WTC11 (cell line): ENCODE measurements at regions not wholly inside any gene's neighbourhood (a gene's known extent, or its start where the extent isn't known, plus 50 kb on each side); places are given as distances from the start of the nearest gene placed in this dataset.

ENCODE experiments used
- ATAC-seq: fragments of 200-7000 bp; cut with Tn5 transposase; 2 replicates; pipeline ENCODE4 v1.10.0; 2021; ENCODE audit warnings: mild to moderate bottlenecking, moderate library complexity
- CTCF ChIA-PET: fragments of 300-600 bp; sonication (Branson Sonifier 250); formaldehyde crosslinking; loops from one replicate; lab custom pipeline; 2021; ENCODE audit warnings: antibody characterized with exemption; lab: Charles Lee
- POLR2A ChIA-PET: fragments of 350-600 bp; sonication (Branson Sonifier 250); formaldehyde crosslinking; loops from one replicate; lab custom pipeline; 2021; ENCODE audit warnings: antibody characterized with exemption; lab: Charles Lee
- DNase-seq: peaks from one replicate; pipeline ENCODE4 v3.0.0; 2021; ENCODE audit warnings: low spot score
- H3K27ac Mint-ChIP-seq: 2 replicates; pipeline ENCODE4 v1.8.0; 2021; ENCODE audit warnings: mixed read lengths
- H3K27me3 Mint-ChIP-seq: 2 replicates; pipeline ENCODE4 v1.8.0; 2021; ENCODE audit warnings: low read depth, mild to moderate bottlenecking, moderate library complexity, mixed read lengths
- H3K36me3 Mint-ChIP-seq: 2 replicates; pipeline ENCODE4 v1.8.0; 2021; ENCODE audit warnings: mixed read lengths
- H3K4me1 Mint-ChIP-seq: 2 replicates; pipeline ENCODE4 v1.8.0; 2022; ENCODE audit warnings: mixed read lengths
- H3K4me3 Mint-ChIP-seq: 2 replicates; pipeline ENCODE4 v1.8.0; 2021; ENCODE audit warnings: mild to moderate bottlenecking, moderate library complexity, mixed read lengths
- H3K9me3 Mint-ChIP-seq: 2 replicates; pipeline ENCODE4 v1.8.0; 2021; ENCODE audit warnings: mixed read lengths
- CBFB ChIP-seq: sonication (generic); formaldehyde crosslinking; IDR thresholded peaks from 2 replicates; pipeline ENCODE4 v1.8.1; 2022; ENCODE audit warnings: mild to moderate bottlenecking, low read depth, missing genetic modification reagents
- ETV6 ChIP-seq: sonication (generic); formaldehyde crosslinking; IDR thresholded peaks from 2 replicates; pipeline ENCODE4 v1.8.1; 2022; ENCODE audit warnings: mild to moderate bottlenecking, missing genetic modification reagents
- FOXJ3 ChIP-seq: sonication (generic); formaldehyde crosslinking; IDR thresholded peaks from 2 replicates; pipeline ENCODE4 v1.9.0; 2021; ENCODE audit warnings: missing genetic modification reagents, mild to moderate bottlenecking, borderline replicate concordance
- HMGXB4 ChIP-seq: sonication (generic); formaldehyde crosslinking; IDR thresholded peaks from 2 replicates; pipeline ENCODE4 v1.8.1; 2023; ENCODE audit warnings: mild to moderate bottlenecking, moderate library complexity, missing genetic modification reagents
- KAT7 ChIP-seq: sonication (generic); formaldehyde crosslinking; IDR thresholded peaks from 2 replicates; pipeline ENCODE4 v1.8.1; 2023; ENCODE audit warnings: missing genetic modification reagents, mild to moderate bottlenecking, borderline replicate concordance
- MAX ChIP-seq: sonication (generic); formaldehyde crosslinking; IDR thresholded peaks from 2 replicates; pipeline ENCODE4 v1.8.0; 2022; ENCODE audit warnings: mild to moderate bottlenecking, missing genetic modification reagents
- NFE2L1 ChIP-seq: sonication (generic); formaldehyde crosslinking; IDR thresholded peaks from 2 replicates; pipeline ENCODE4 v1.8.1; 2023; ENCODE audit warnings: missing genetic modification reagents
- PRDM15 ChIP-seq: sonication (generic); formaldehyde crosslinking; IDR thresholded peaks from 2 replicates; pipeline ENCODE4 v1.8.0; 2022; ENCODE audit warnings: missing genetic modification reagents
- PRRX2 ChIP-seq: fragments of 250-450 bp; sonication (Bioruptor Pico); IDR thresholded peaks from 2 replicates; pipeline ENCODE4 v1.8.0; 2021; ENCODE audit warnings: mild to moderate bottlenecking
- RELA ChIP-seq: sonication (generic); formaldehyde crosslinking; IDR thresholded peaks from 2 replicates; pipeline ENCODE4 v1.8.1; 2022; ENCODE audit warnings: missing genetic modification reagents, mild to moderate bottlenecking, borderline replicate concordance
- RORB ChIP-seq: fragments of 250-450 bp; sonication (Bioruptor Pico); IDR thresholded peaks from 2 replicates; pipeline ENCODE4 v1.9.0; 2021; ENCODE audit warnings: mild to moderate bottlenecking
- SMAD3 ChIP-seq: sonication (generic); formaldehyde crosslinking; IDR thresholded peaks from 2 replicates; pipeline ENCODE4 v1.8.0; 2022; ENCODE audit warnings: missing genetic modification reagents, mild to moderate bottlenecking, borderline replicate concordance
- SMAD4 ChIP-seq: sonication (generic); formaldehyde crosslinking; IDR thresholded peaks from 2 replicates; pipeline ENCODE4 v1.8.0; 2022; ENCODE audit warnings: mild to moderate bottlenecking, missing genetic modification reagents
- SOX15 ChIP-seq: fragments of 250-450 bp; sonication (Bioruptor Pico); IDR thresholded peaks from 2 replicates; pipeline ENCODE4 v1.9.0; 2021; ENCODE audit warnings: mild to moderate bottlenecking
- TP53 ChIP-seq: sonication (generic); formaldehyde crosslinking; IDR thresholded peaks from 2 replicates; pipeline ENCODE4 v1.8.1; 2023; ENCODE audit warnings: mild to moderate bottlenecking, missing genetic modification reagents
- ZBTB43 ChIP-seq: sonication (generic); formaldehyde crosslinking; IDR thresholded peaks from 2 replicates; pipeline ENCODE4 v1.8.1; 2023; ENCODE audit warnings: mild to moderate bottlenecking, missing genetic modification reagents
- ZNF121 ChIP-seq: sonication (generic); formaldehyde crosslinking; IDR thresholded peaks from 2 replicates; pipeline ENCODE4 v1.8.0; 2023; ENCODE audit warnings: missing genetic modification reagents
- ZNF219 ChIP-seq: sonication (generic); formaldehyde crosslinking; IDR thresholded peaks from 2 replicates; pipeline ENCODE4 v1.8.0; 2023; ENCODE audit warnings: missing genetic modification reagents, mild to moderate bottlenecking, borderline replicate concordance
- ZNF232 ChIP-seq: sonication (generic); formaldehyde crosslinking; IDR thresholded peaks from 2 replicates; pipeline ENCODE4 v1.8.0; 2022; ENCODE audit warnings: mild to moderate bottlenecking, missing genetic modification reagents
- ZNF263 ChIP-seq: sonication (generic); formaldehyde crosslinking; IDR thresholded peaks from 2 replicates; pipeline ENCODE4 v1.8.1; 2022; ENCODE audit warnings: low read depth, mild to moderate bottlenecking, moderate library complexity, missing genetic modification reagents
- ZNF317 ChIP-seq: sonication (generic); formaldehyde crosslinking; IDR thresholded peaks from 2 replicates; pipeline ENCODE4 v1.8.1; 2023; ENCODE audit warnings: low read depth, mild to moderate bottlenecking, moderate library complexity, missing genetic modification reagents, borderline replicate concordance
- ZNF416 ChIP-seq: fragments of 250-450 bp; sonication (Bioruptor Pico); IDR thresholded peaks from 2 replicates; pipeline ENCODE4 v1.9.0; 2021; ENCODE audit warnings: mild to moderate bottlenecking, inconsistent platforms
- ZNF512 ChIP-seq: sonication (generic); formaldehyde crosslinking; IDR thresholded peaks from 2 replicates; pipeline ENCODE4 v1.8.1; 2022; ENCODE audit warnings: missing genetic modification reagents, borderline replicate concordance
- ZNF671 ChIP-seq: fragments of 250-450 bp; sonication (Bioruptor Pico); IDR thresholded peaks from 2 replicates; pipeline ENCODE4 v1.8.0; 2021; ENCODE audit warnings: mild to moderate bottlenecking
- ZSCAN18 ChIP-seq: fragments of 250-450 bp; sonication (Bioruptor Pico); IDR thresholded peaks from 2 replicates; pipeline ENCODE4 v2.1.2; 2022; ENCODE audit warnings: mild to moderate bottlenecking, moderate library complexity
- TF ChIP-seq, protein P1 (sequence below): sonication (generic); formaldehyde crosslinking; IDR thresholded peaks from 2 replicates; pipeline ENCODE4 v1.8.0; 2022; ENCODE audit warnings: mild to moderate bottlenecking, missing genetic modification reagents

DNA sequence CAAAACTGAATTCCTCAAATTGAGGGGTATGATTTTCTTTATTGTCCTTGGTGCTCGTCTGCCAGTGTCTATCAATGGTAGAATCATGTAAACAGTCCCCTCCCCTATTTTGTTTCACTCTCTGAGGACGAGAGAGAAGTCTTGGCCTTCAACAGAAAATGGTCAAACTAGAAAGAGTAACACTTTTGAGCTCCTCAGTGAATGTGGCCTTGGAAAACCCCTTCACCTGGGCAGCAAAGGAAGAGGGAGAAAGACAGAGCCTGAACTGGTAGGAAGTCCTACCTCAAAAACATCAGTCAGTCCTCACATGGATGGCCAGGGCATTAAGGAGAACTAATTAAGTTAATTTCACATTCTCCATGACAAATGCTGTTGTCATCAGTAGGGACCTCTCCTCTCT, 86.1 kb upstream of the TOP3B start:
- H3K4me1 Mint-ChIP-seq: no peaks in the 10 kb centered on the region
- H3K27me3 Mint-ChIP-seq: peaks cover 98% of the 10 kb centered on the region
- no peak for ATAC-seq
- ChIA-PET POLR2A (no interaction called here), CTCF (interaction anchor here (0.6 kb wide), 1 partner anchor 8 kb away, joined by 3 read pairs; no protein-coding TSS in a partner anchor)
- H3K36me3 Mint-ChIP-seq: no peaks in the 10 kb centered on the region
- H3K27ac Mint-ChIP-seq: no peak overlapping the region
- H3K4me3 Mint-ChIP-seq: no peak overlapping the region
- no peaks in the 10 kb centered on the region for H3K9me3 Mint-ChIP-seq
- DNase-seq: no peak
- TF ChIP-seq ZNF416 (CRISPR knock-in tag): no peak
- TF ChIP-seq RORB (CRISPR knock-in tag): no peak
- no peak for TF ChIP-seq ZNF232
- TF ChIP-seq ETV6 (CRISPR knock-in tag): no peak
- TF ChIP-seq SOX15 (CRISPR knock-in tag): no peak
- TF ChIP-seq ZNF121 (CRISPR knock-in tag): no peak
- no peak for TF ChIP-seq SMAD4 (CRISPR knock-in tag)
- TF ChIP-seq SMAD3 (CRISPR knock-in tag): no peak
- no peak for TF ChIP-seq PRRX2 (CRISPR knock-in tag)
- TF ChIP-seq TP53 (CRISPR knock-in tag): no peak
- TF ChIP-seq ZNF263 (CRISPR knock-in tag): no peak
- TF ChIP-seq FOXJ3 (CRISPR knock-in tag): no peak
- no peak for TF ChIP-seq ZNF219 (CRISPR knock-in tag)
- TF ChIP-seq PRDM15 (CRISPR knock-in tag): no peak
- TF ChIP-seq, all 79 proteins: peak for 0

GRCh38 chr22:22068025-22068424, 85.4 kb upstream of the TOP3B start:
- Mint-ChIP-seq H3K27me3 (peaks cover 100% of the 10 kb centered on the region), H3K4me3 (no peak overlapping the region), H3K36me3 (no peaks in the 10 kb centered on the region), H3K4me1 (no peaks in the 10 kb centered on the region), H3K27ac (no peak overlapping the region), H3K9me3 (no peaks in the 10 kb centered on the region)
- DNase-seq: no peak
- CTCF ChIA-PET: interaction anchor here (0.6 kb wide), 1 partner anchor 7 kb away, joined by 3 read pairs; no protein-coding TSS in a partner anchor
- POLR2A ChIA-PET: no interaction called here
- TF ChIP-seq CBFB (CRISPR knock-in tag) (no peak), ZNF671 (CRISPR knock-in tag) (no peak), ZNF121 (CRISPR knock-in tag) (no peak), RELA (CRISPR knock-in tag) (no peak), ZNF512 (no peak), ZNF317 (no peak), TP53 (CRISPR knock-in tag) (no peak), HMGXB4 (CRISPR knock-in tag) (no peak), ZNF416 (CRISPR knock-in tag) (no peak), ZSCAN18 (no peak), KAT7 (no peak), NFE2L1 (CRISPR knock-in tag) (no peak), ZBTB43 (CRISPR knock-in tag) (no peak), MAX (CRISPR knock-in tag) (no peak), ETV6 (CRISPR knock-in tag) (no peak)
- TF ChIP-seq, protein P1, sequence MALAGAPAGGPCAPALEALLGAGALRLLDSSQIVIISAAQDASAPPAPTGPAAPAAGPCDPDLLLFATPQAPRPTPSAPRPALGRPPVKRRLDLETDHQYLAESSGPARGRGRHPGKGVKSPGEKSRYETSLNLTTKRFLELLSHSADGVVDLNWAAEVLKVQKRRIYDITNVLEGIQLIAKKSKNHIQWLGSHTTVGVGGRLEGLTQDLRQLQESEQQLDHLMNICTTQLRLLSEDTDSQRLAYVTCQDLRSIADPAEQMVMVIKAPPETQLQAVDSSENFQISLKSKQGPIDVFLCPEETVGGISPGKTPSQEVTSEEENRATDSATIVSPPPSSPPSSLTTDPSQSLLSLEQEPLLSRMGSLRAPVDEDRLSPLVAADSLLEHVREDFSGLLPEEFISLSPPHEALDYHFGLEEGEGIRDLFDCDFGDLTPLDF (CRISPR knock-in tag): no peak
- no peak for ATAC-seq
